OCI-LY3 (cell line): ENCODE measurements at regions not wholly inside any gene's neighbourhood (a gene's known extent, or its start where the extent isn't known, plus 50 kb on each side); places are given as distances from the start of the nearest gene placed in this dataset.

Source experiments
- H2AFZ ChIP-seq: fragments of 200-600, 300-600 bp; shearing (Covaris generic); 2 replicates; pipeline ENCODE4 v1.6.0; 2014; ENCODE audit warnings: antibody characterized with exemption, low read depth, low read length
- H3K27ac ChIP-seq: fragments of 200-600, 300-600 bp; sonication (generic); 2 replicates; pipeline ENCODE4 v1.5.1; 2014; ENCODE audit warnings: mild to moderate bottlenecking, low read length, moderate library complexity, mixed read lengths
- H3K27me3 ChIP-seq: fragments of 200-600, 300-600 bp; sonication (generic); 2 replicates; pipeline ENCODE4 v1.6.1; 2014; ENCODE audit warnings: low read depth, low read length, mixed read lengths
- H3K36me3 ChIP-seq: fragments of 200-600, 300-600 bp; sonication (generic); replicated peaks from 2 replicates; pipeline ENCODE3; 2014; ENCODE audit warnings: low read depth, low read length, mixed read lengths
- H3K4me1 ChIP-seq: fragments of 300-600, 200-600 bp; sonication (generic); 2 replicates; pipeline ENCODE4 v1.6.1; 2014; ENCODE audit warnings: low read length, mixed read lengths
- H3K4me2 ChIP-seq: fragments of 200-600, 300-600 bp; sonication (generic); 2 replicates; pipeline ENCODE4 v1.6.1; 2014; ENCODE audit warnings: low read length, mixed read lengths
- H3K4me3 ChIP-seq: fragments of 300-600, 200-600 bp; sonication (generic); 2 replicates; pipeline ENCODE4 v1.5.1; 2014; ENCODE audit warnings: antibody characterized with exemption, mild to moderate bottlenecking, low read length, moderate library complexity
- H3K79me2 ChIP-seq: fragments of 300-600, 200-600 bp; shearing (Covaris generic); 2 replicates; pipeline ENCODE4 v1.6.1; 2014; ENCODE audit warnings: mild to moderate bottlenecking, low read length, mixed read lengths
- H3K9ac ChIP-seq: fragments of 300-600, 200-600 bp; shearing (Covaris generic); 2 replicates; pipeline ENCODE4 v1.6.0; 2014; ENCODE audit warnings: mild to moderate bottlenecking, low read length, moderate library complexity
- H3K9me3 ChIP-seq: fragments of 200-600, 300-600 bp; shearing (Covaris generic); 2 replicates; pipeline ENCODE4 v1.6.1; 2014; ENCODE audit warnings: low read length, mixed read lengths; ENCODE audit not compliant: insufficient read depth
- H4K20me1 ChIP-seq: fragments of 200-600, 300-600 bp; sonication (generic); 2 replicates; pipeline ENCODE4 v1.6.1; 2016; ENCODE audit warnings: low read length, mixed read lengths; ENCODE audit not compliant: insufficient read depth
- CTCF ChIP-seq: fragments of 200-600, 300-600 bp; sonication (generic); IDR thresholded peaks from 2 replicates; pipeline ENCODE4 v1.5.1; 2014; ENCODE audit warnings: antibody characterized with exemption, low read length, low read depth
- EZH2phosphoT487 ChIP-seq: fragments of 200-600 bp; shearing (Covaris generic); IDR thresholded peaks from 2 replicates; pipeline ENCODE4 v1.6.1; 2018; ENCODE audit warnings: antibody characterized with exemption, mixed run types, low read depth

DNA sequence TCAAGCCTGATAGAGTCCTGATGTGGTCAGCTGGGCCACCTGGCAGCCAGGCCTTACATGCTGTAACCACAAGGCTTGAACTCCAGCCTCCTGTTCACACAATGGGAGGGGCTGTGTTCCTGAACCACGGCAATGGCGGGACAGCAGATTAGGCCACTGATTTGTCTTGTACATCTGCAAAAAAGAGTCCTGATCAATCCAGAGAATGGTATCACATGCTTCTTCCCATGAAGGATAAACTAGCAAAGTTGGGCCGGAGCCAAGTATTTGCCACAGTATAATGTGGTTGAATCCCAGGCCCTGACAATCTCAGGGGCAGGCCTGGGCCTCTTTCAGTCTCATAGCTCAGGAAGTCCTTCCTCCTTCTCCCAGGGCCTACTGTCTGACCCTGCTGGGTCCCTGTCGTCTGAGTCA lies 2182.5 kb upstream of the AGA start:
- no peak overlapping the region for H3K4me2 ChIP-seq
- H3K27ac ChIP-seq: no peak overlapping the region
- no peaks in the 10 kb centered on the region for H3K36me3 ChIP-seq
- H3K9ac ChIP-seq: no peak overlapping the region
- H3K79me2 ChIP-seq: no peaks in the 10 kb centered on the region
- H3K27me3 ChIP-seq: no peaks in the 10 kb centered on the region
- no peaks in the 10 kb centered on the region for H3K4me1 ChIP-seq
- H4K20me1 ChIP-seq: no peaks in the 10 kb centered on the region
- H3K4me3 ChIP-seq: no peak overlapping the region
- no peak for TF ChIP-seq EZH2phosphoT487
- TF ChIP-seq CTCF: no peak
- no peaks in the 10 kb centered on the region for H3K9me3 ChIP-seq
- 0 out of 2 replicates have a peak overlapping the region, but pooled peaks have one; percentile 32 for H2AFZ ChIP-seq

DNA sequence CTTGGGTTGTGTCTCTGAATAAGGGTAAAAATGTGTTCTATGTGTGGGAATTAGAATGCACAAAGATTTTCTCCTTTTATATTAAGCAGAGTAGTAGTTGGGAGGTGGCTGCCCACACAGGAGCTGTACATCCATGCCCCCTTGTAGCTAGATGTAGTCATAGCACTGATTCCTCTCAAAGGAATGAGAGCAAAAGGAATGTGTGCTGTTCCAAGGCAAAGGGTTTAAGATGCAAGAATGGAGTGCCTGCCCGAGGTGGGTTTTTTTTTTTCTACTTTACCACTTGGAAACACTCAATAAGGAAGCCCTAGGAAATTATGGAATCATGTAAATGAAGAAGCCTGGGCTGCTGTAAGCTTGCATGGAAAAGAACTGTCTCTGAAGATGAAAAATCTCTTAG lies 2183.2 kb upstream of the AGA start:
- Histone ChIP-seq H3K79me2 (no peaks in the 10 kb centered on the region), H2AFZ (no peak overlapping the region), H3K9me3 (no peaks in the 10 kb centered on the region), H3K4me2 (no peak overlapping the region), H3K9ac (no peak overlapping the region), H4K20me1 (no peaks in the 10 kb centered on the region), H3K4me3 (no peak overlapping the region), H3K36me3 (no peaks in the 10 kb centered on the region), H3K27me3 (no peaks in the 10 kb centered on the region), H3K4me1 (no peaks in the 10 kb centered on the region), H3K27ac (no peak overlapping the region)
- TF ChIP-seq CTCF: no peak; the same call in 1 of the 2 replicates
- TF ChIP-seq EZH2phosphoT487: no peak

DNA sequence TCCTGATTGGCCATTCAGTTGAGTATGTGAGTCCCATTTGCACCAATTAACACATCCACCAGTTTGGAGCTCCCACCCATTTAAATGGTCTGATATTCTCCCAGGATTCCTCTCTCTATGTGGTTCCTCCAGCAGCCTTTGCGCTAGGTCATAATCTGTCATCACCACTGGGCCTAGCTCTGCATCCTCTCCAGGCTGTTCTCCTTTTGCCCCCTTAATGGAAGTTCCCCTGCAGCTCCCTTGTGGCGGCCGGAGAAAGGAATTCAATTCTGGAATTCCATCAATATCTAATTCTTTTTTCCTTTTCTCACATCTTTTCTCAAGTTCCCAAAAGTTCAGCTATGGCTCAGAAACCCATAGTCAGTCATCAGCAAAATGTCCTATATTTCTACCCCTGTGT lies 2184.4 kb upstream of the AGA start:
- Histone ChIP-seq H4K20me1 (no peaks in the 10 kb centered on the region), H3K27me3 (no peaks in the 10 kb centered on the region), H3K27ac (no peak overlapping the region), H3K36me3 (no peaks in the 10 kb centered on the region), H3K9ac (no peak overlapping the region), H3K9me3 (no peaks in the 10 kb centered on the region), H3K79me2 (no peaks in the 10 kb centered on the region), H3K4me1 (no peaks in the 10 kb centered on the region), H3K4me3 (no peak overlapping the region), H2AFZ (no peak overlapping the region), H3K4me2 (no peak overlapping the region)
- TF ChIP-seq CTCF: peak; percentile 24
- no peak for TF ChIP-seq EZH2phosphoT487

GRCh38 chr4:179631321-179631720 lies 2189.1 kb upstream of the AGA start:
- Histone ChIP-seq H3K4me3 (no peak overlapping the region), H3K9me3 (no peaks in the 10 kb centered on the region), H3K4me2 (no peak overlapping the region), H3K27me3 (no peaks in the 10 kb centered on the region), H2AFZ (no peak overlapping the region), H3K79me2 (no peaks in the 10 kb centered on the region), H3K4me1 (peaks cover 2% of the 10 kb centered on the region; the same call in 1 of the 2 replicates), H3K9ac (no peak overlapping the region), H3K27ac (no peak overlapping the region), H4K20me1 (no peaks in the 10 kb centered on the region), H3K36me3 (no peaks in the 10 kb centered on the region)
- TF ChIP-seq EZH2phosphoT487: no peak
- TF ChIP-seq CTCF: no peak
